OCI-LY1 (cell line): ENCODE measurements at regions not wholly inside any gene's neighbourhood (a gene's known extent, or its start where the extent isn't known, plus 50 kb on each side); places are given as distances from the start of the nearest gene placed in this dataset.

Experiments used
- EZH2 ChIP-seq: fragments of 200-600 bp; sonication (generic), shearing (Covaris generic); IDR thresholded peaks from 2 replicates; pipeline ENCODE4 v1.8.0; 2017; ENCODE audit warnings: borderline replicate concordance, mixed run types, mild to moderate bottlenecking, antibody characterized with exemption, low read length, moderate library complexity, mixed read lengths
- TF ChIP-seq, protein P1 (sequence below): fragments of 200-600 bp; sonication (generic), shearing (Covaris generic); IDR thresholded peaks from 2 replicates; pipeline ENCODE4 v1.5.1; 2017; ENCODE audit warnings: mild to moderate bottlenecking, antibody characterized with exemption, low read length, moderate library complexity, mixed read lengths

DNA sequence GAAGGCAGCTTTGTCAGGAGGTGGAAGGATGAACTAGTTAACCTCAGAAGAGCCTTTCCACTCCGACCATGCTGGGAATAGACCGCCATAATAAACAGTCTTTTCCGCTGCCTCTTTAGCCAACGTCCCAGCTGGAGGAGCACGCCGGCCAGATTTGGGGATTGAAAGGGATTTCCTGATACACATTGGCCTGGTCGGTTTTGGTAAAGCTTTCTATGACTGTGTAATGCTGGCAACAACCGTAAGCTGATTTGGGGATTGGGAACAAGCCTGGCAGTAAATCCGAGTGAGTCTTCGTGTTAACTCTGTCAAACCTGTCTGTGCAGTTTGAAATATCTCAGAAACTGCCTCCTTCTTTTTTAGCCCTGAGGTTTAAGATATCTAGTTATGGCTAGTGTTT lies 87.0 kb downstream of the DAD1 start:
- TF ChIP-seq EZH2: no peak
- TF ChIP-seq, protein P1, sequence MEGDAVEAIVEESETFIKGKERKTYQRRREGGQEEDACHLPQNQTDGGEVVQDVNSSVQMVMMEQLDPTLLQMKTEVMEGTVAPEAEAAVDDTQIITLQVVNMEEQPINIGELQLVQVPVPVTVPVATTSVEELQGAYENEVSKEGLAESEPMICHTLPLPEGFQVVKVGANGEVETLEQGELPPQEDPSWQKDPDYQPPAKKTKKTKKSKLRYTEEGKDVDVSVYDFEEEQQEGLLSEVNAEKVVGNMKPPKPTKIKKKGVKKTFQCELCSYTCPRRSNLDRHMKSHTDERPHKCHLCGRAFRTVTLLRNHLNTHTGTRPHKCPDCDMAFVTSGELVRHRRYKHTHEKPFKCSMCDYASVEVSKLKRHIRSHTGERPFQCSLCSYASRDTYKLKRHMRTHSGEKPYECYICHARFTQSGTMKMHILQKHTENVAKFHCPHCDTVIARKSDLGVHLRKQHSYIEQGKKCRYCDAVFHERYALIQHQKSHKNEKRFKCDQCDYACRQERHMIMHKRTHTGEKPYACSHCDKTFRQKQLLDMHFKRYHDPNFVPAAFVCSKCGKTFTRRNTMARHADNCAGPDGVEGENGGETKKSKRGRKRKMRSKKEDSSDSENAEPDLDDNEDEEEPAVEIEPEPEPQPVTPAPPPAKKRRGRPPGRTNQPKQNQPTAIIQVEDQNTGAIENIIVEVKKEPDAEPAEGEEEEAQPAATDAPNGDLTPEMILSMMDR: no peak
